ENCODE measurements at regions not wholly inside any gene's neighbourhood (a gene's known extent, or its start where the extent isn't known, plus 50 kb on each side); places are given as distances from the start of the nearest gene placed in this dataset.
"Not testable (repeated sequence)": the region's sequence is repeated elsewhere in the genome, so short reads cannot be mapped to it uniquely, and the experiment has no call there.

- TF ChIP-seq, protein P1, sequence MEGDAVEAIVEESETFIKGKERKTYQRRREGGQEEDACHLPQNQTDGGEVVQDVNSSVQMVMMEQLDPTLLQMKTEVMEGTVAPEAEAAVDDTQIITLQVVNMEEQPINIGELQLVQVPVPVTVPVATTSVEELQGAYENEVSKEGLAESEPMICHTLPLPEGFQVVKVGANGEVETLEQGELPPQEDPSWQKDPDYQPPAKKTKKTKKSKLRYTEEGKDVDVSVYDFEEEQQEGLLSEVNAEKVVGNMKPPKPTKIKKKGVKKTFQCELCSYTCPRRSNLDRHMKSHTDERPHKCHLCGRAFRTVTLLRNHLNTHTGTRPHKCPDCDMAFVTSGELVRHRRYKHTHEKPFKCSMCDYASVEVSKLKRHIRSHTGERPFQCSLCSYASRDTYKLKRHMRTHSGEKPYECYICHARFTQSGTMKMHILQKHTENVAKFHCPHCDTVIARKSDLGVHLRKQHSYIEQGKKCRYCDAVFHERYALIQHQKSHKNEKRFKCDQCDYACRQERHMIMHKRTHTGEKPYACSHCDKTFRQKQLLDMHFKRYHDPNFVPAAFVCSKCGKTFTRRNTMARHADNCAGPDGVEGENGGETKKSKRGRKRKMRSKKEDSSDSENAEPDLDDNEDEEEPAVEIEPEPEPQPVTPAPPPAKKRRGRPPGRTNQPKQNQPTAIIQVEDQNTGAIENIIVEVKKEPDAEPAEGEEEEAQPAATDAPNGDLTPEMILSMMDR (IDR thresholded peaks at IDR 0.05; ENCODE audit: low read depth, low read length), result not testable (repeated sequence)
- not testable (repeated sequence) for TF ChIP-seq EZH2phosphoT487 (IDR thresholded peaks at IDR 0.05; ENCODE audit: low read depth)
Measured at GRCh38 chr11:50337432-50337831, 304.8 kb downstream of the OR4C45 start.

Measured in OCI-LY3 (cell line).